IgD-negative memory B cell (primary cell): ENCODE measurements at regions not wholly inside any gene's neighbourhood (a gene's known extent, or its start where the extent isn't known, plus 50 kb on each side); places are given as distances from the start of the nearest gene placed in this dataset.

Experiments used
- H3K27ac Mint-ChIP-seq, 3 donors: one replicate each; pipeline ENCODE4 v1.8.0; 2020 to 2022; ENCODE audit warnings: mild to moderate bottlenecking in 3 of 3, mixed read lengths in 3 of 3, moderate library complexity in 1 of 3
- H3K27me3 Mint-ChIP-seq: one replicate; pipeline ENCODE4 v1.8.0; 2021; ENCODE audit warnings: mixed read lengths
- H3K36me3 Mint-ChIP-seq: one replicate; pipeline ENCODE4 v1.8.0; 2020; ENCODE audit warnings: mild to moderate bottlenecking, mixed read lengths
- H3K4me1 Mint-ChIP-seq, 3 donors: one replicate each; pipeline ENCODE4 v1.8.0; 2020 to 2022; ENCODE audit warnings: mixed read lengths in 3 of 3, mild to moderate bottlenecking in 1 of 3
- H3K4me3 Mint-ChIP-seq, 4 donors: one replicate each; pipeline ENCODE4 v1.8.0; 2020 to 2022; ENCODE audit warnings: mild to moderate bottlenecking in 4 of 4, mixed read lengths in 4 of 4, moderate library complexity in 3 of 4
- H3K9me3 Mint-ChIP-seq, 3 donors: one replicate each; pipeline ENCODE4 v1.8.0; 2020 to 2021; ENCODE audit warnings: mixed read lengths in 3 of 3, mild to moderate bottlenecking in 1 of 3

DNA sequence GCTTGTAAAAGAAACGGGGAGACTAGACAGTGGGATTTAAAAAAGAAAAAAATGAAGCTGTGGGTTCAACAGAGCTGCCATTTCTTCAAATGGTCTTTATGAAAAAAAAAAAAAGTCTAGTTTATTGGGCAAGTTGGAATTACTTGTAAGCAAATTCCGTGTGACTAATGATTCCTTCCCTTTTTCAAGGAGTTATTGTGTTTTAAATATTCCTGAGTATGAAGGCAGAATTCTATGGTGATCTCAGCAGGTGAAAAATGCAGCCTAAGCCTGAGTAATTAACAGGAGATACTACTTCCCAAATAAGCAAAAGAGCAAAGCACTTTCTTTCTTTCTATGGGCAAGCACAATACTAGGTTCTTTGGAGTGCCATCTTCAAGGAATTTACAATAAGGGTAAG, 481.9 kb downstream of the ZNF608 start:
- Mint-ChIP-seq H3K9me3 (no peaks in the 10 kb centered on the region), H3K4me3 (no peak overlapping the region), H3K36me3 (no peaks in the 10 kb centered on the region), H3K27ac (no peak overlapping the region), H3K4me1 (no peaks in the 10 kb centered on the region), H3K27me3 (no peaks in the 10 kb centered on the region)

GRCh38 chr5:124263680-124264491, 482.6 kb downstream of the ZNF608 start:
- no peak overlapping the region for H3K4me3 Mint-ChIP-seq
- H3K4me1 Mint-ChIP-seq, result no peaks in the 10 kb centered on the region
- no peaks in the 10 kb centered on the region for H3K36me3 Mint-ChIP-seq
- no peaks in the 10 kb centered on the region for H3K9me3 Mint-ChIP-seq
- H3K27me3 Mint-ChIP-seq, result no peaks in the 10 kb centered on the region
- H3K27ac Mint-ChIP-seq, result no peak overlapping the region

DNA sequence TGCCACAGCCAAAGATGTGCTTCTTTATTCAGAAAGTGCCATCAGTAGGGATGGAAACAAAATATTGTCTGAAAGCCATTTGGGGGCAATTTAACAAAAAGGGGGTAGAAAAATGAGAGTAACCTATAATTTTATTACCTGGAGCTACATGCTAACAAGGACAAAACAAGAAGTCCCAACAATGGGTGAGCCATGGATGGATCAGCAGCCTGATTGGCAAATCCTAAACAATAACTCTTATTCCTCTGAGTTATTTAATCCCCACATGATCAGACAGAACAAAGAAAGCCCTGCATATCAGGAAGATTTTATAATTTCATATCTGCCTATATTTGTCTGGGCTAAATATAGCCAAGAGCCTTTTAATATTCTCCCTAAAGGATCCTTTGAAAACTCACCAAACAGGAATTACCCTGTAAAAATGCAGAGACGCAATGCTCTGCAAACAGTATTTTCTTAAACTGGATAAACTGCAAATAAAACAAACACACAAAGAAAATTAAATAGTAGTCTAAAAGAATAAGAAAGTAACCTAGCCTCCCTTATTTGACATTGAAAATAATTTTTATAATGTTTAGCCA, 483.4 kb downstream of the ZNF608 start:
- peaks cover 0 to 1% (median 0%) of the 10 kb centered on the region in 3 donors for H3K9me3 Mint-ChIP-seq
- no peaks in the 10 kb centered on the region for H3K27me3 Mint-ChIP-seq
- no peaks in the 10 kb centered on the region for H3K36me3 Mint-ChIP-seq
- no peak overlapping the region for H3K4me3 Mint-ChIP-seq
- H3K4me1 Mint-ChIP-seq, result no peaks in the 10 kb centered on the region
- no peak overlapping the region for H3K27ac Mint-ChIP-seq

GRCh38 chr5:124262470-124262869, 484.0 kb downstream of the ZNF608 start:
- H3K27ac Mint-ChIP-seq, result no peak overlapping the region
- H3K4me1 Mint-ChIP-seq, result no peaks in the 10 kb centered on the region
- H3K27me3 Mint-ChIP-seq, result no peaks in the 10 kb centered on the region
- peaks cover 0 to 2% (median 0%) of the 10 kb centered on the region in 3 donors for H3K9me3 Mint-ChIP-seq
- no peaks in the 10 kb centered on the region for H3K36me3 Mint-ChIP-seq
- no peak overlapping the region for H3K4me3 Mint-ChIP-seq

DNA sequence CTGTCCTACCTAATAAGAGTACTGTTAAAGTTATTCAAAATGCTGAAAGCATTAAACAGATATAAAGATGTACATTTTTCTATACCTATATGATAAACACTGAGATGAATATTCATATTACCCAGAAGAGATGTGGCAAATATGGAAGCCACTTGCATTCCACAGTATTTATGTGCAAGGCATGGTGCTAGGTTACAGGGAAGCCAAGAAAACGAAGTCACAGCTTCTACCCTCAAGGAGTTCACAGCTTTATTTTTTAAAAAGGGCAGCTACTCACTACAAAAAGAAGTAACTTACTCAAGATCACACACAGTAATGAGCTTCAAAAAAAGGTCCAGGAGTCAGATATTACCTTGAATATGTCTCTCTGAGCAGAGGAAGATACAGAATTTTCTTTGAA, 484.6 kb downstream of the ZNF608 start:
- peaks cover 0 to 2% (median 0%) of the 10 kb centered on the region in 3 donors for H3K9me3 Mint-ChIP-seq
- no peaks in the 10 kb centered on the region for H3K27me3 Mint-ChIP-seq
- H3K4me3 Mint-ChIP-seq, result no peak overlapping the region
- no peaks in the 10 kb centered on the region for H3K36me3 Mint-ChIP-seq
- H3K27ac Mint-ChIP-seq, result no peak overlapping the region
- H3K4me1 Mint-ChIP-seq, result no peaks in the 10 kb centered on the region

GRCh38 chr5:124260921-124261515, 485.4 kb downstream of the ZNF608 start:
- no peak overlapping the region for H3K27ac Mint-ChIP-seq
- no peak overlapping the region for H3K4me3 Mint-ChIP-seq
- no peaks in the 10 kb centered on the region for H3K36me3 Mint-ChIP-seq
- H3K4me1 Mint-ChIP-seq, result no peaks in the 10 kb centered on the region
- peaks cover 0 to 9% (median 7%) of the 10 kb centered on the region in 3 donors for H3K9me3 Mint-ChIP-seq
- H3K27me3 Mint-ChIP-seq, result no peaks in the 10 kb centered on the region

GRCh38 chr5:124259017-124259416, 487.4 kb downstream of the ZNF608 start:
- H3K36me3 Mint-ChIP-seq, result no peaks in the 10 kb centered on the region
- H3K27me3 Mint-ChIP-seq, result no peaks in the 10 kb centered on the region
- no peak overlapping the region for H3K27ac Mint-ChIP-seq
- peaks cover 1 to 14% (median 13%) of the 10 kb centered on the region in 3 donors for H3K9me3 Mint-ChIP-seq
- H3K4me3 Mint-ChIP-seq, result no peak overlapping the region
- H3K4me1 Mint-ChIP-seq, result no peaks in the 10 kb centered on the region

DNA sequence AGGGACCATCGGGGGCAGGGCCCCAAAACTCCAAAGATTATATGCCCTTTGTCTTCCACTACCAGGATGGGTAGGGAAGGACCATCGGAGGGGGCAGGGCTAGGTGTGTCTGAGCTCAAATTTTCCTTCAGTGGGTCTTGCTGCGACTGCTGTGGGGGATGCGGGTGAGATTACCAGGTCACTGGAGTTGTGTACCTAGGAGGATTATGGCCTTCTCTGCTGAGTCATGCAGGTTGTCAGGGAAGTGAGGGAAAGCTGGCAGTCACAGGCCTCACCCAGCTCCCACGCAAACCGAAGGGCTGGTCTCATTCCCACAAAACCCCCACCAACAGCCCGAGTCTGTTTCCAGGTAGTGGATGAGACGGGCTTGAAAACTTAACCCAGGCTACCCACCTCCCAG, 489.4 kb downstream of the ZNF608 start:
- peaks cover 1 to 14% (median 13%) of the 10 kb centered on the region in 3 donors for H3K9me3 Mint-ChIP-seq
- no peak overlapping the region for H3K4me3 Mint-ChIP-seq
- no peaks in the 10 kb centered on the region for H3K36me3 Mint-ChIP-seq
- H3K4me1 Mint-ChIP-seq, result no peaks in the 10 kb centered on the region
- no peaks in the 10 kb centered on the region for H3K27me3 Mint-ChIP-seq
- no peak overlapping the region for H3K27ac Mint-ChIP-seq

DNA sequence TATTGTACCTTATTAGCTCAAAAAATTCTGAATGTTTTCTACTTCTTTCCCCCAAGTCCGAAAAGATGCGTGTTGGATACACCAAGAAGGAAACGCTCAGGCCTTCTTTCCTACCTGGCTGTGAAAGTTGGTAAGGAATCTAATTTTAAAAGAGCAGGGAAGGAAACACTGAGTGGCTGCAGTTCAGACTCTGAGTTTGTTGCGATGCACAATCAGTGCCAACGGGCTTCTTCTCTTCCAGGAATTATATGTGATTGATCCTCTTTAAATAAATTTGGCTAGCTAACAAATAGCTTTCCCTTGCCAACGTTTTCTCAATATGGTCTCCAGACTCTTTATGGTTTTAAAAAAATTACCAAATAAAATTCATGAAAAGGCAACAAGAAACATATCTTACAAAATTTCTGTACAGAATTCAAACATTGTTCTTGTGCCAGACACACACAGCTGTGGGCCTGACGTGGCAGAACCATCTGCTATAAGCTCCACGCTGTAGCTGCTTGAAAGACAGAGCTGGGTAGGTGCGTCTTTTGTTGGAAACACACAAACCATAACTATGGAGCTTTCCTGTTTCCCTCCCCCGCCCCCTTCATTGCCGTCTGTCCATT, 493.1 kb downstream of the ZNF608 start:
- Mint-ChIP-seq H3K9me3 (peaks cover 3 to 21% (median 14%) of the 10 kb centered on the region in 3 donors), H3K4me1 (no peaks in the 10 kb centered on the region), H3K36me3 (no peaks in the 10 kb centered on the region), H3K27ac (no peak overlapping the region), H3K27me3 (no peaks in the 10 kb centered on the region), H3K4me3 (no peak overlapping the region)

DNA sequence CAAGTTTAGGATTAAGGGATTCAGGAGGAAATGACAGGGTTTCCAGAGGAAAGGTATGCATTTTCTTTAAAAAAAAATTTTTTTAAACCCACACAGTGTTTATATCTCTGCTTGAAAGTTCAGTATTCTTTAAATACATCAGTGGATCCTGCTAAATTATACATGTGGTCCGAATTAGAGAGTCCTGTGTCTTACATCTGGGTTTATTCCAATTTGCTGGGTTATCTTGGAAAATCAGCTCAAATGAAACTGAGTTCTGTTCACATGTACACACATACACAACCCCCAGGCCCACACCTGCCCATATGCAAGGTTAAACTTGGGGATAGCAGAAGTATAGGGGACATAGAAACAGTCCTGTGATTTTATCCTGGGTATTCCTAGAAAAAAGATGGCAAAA, 493.7 kb downstream of the ZNF608 start:
- H3K4me1 Mint-ChIP-seq, result no peaks in the 10 kb centered on the region
- no peaks in the 10 kb centered on the region for H3K27me3 Mint-ChIP-seq
- H3K9me3 Mint-ChIP-seq, result peaks cover 3 to 21% (median 17%) of the 10 kb centered on the region in 3 donors
- H3K27ac Mint-ChIP-seq, result no peak overlapping the region
- H3K4me3 Mint-ChIP-seq, result no peak overlapping the region
- no peaks in the 10 kb centered on the region for H3K36me3 Mint-ChIP-seq

- Mint-ChIP-seq H3K36me3 (no peaks in the 10 kb centered on the region), H3K9me3 (peaks cover 3 to 26% (median 20%) of the 10 kb centered on the region in 3 donors), H3K4me1 (no peaks in the 10 kb centered on the region), H3K27me3 (no peaks in the 10 kb centered on the region), H3K27ac (no peak overlapping the region), H3K4me3 (no peak overlapping the region)
These were observed 494.2 kb downstream of the ZNF608 start for GRCh38 chr5:124252191-124252638.

GRCh38 chr5:124245276-124245675, 501.2 kb downstream of the ZNF608 start:
- peak overlapping the region in 1 of 4 donors; percentile 13 for H3K4me3 Mint-ChIP-seq
- H3K27ac Mint-ChIP-seq, result no peak overlapping the region
- H3K4me1 Mint-ChIP-seq, result peaks cover 0 to 1% (median 0%) of the 10 kb centered on the region in 3 donors
- no peaks in the 10 kb centered on the region for H3K36me3 Mint-ChIP-seq
- H3K9me3 Mint-ChIP-seq, result peaks cover 8 to 44% (median 24%) of the 10 kb centered on the region in 3 donors
- H3K27me3 Mint-ChIP-seq, result no peaks in the 10 kb centered on the region

- Mint-ChIP-seq H3K4me3 (no peak overlapping the region), H3K27ac (peak overlapping the region in 1 of 3 donors; percentile 33), H3K4me1 (peaks cover 0 to 1% (median 0%) of the 10 kb centered on the region in 3 donors), H3K27me3 (no peaks in the 10 kb centered on the region), H3K9me3 (peaks cover 5 to 32% (median 12%) of the 10 kb centered on the region in 3 donors), H3K36me3 (no peaks in the 10 kb centered on the region)
These were observed 505.7 kb downstream of the ZNF608 start for GRCh38 chr5:124240732-124241131.

DNA sequence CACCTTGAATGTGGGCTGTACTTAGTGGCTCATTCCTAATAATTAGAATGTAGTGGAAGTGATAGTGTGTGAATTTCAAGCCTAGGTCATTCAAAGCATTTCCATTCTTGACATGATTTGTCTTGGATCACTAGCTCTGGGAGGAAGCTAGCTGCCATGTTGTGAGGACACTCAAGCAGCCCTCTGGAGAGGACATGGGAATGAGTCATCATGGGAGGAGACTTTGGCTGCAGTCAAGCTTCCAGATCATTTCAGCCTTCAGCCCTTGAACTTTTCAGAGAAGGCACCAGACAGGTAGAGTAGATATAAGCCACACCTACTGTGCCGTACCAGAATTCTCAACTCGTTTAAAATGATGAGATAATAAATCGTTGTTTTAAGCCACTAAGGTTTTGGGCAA, 506.9 kb downstream of the ZNF608 start:
- Mint-ChIP-seq H3K9me3 (peaks cover 0 to 21% (median 7%) of the 10 kb centered on the region in 3 donors), H3K4me1 (peaks cover 0 to 1% (median under 1%) of the 10 kb centered on the region in 3 donors), H3K36me3 (peaks cover 2% of the 10 kb centered on the region), H3K27ac (no peak overlapping the region), H3K4me3 (no peak overlapping the region), H3K27me3 (no peaks in the 10 kb centered on the region)

DNA sequence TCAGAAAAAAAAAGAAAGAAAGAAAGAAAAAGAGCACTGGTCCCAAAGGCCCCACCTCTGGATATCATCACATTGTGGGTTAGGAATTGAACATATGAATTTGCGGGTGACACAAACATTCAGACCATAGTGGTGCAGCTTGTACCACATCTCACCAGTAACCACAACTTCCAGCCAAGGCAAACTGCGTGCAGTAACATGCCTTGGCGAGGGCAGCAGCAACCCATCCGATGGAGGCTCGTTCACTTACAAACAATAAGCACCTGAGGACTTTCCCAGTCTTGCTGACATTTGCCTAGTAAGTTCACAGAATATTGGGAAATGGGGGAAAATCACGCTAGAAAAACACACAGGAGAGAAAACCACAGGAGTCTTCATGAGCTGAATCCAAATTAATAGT, 508.1 kb downstream of the ZNF608 start:
- Mint-ChIP-seq H3K36me3 (peaks cover 2% of the 10 kb centered on the region), H3K4me1 (peaks cover 1 to 8% (median 5%) of the 10 kb centered on the region in 3 donors), H3K27me3 (no peaks in the 10 kb centered on the region), H3K4me3 (peak overlapping the region in 1 of 4 donors; percentile 63), H3K9me3 (peaks cover 0 to 8% (median 5%) of the 10 kb centered on the region in 3 donors), H3K27ac (no peak overlapping the region)
